ENCODE measurements at regions not wholly inside any gene's neighbourhood (a gene's known extent, or its start where the extent isn't known, plus 50 kb on each side); places are given as distances from the start of the nearest gene placed in this dataset.

DNA sequence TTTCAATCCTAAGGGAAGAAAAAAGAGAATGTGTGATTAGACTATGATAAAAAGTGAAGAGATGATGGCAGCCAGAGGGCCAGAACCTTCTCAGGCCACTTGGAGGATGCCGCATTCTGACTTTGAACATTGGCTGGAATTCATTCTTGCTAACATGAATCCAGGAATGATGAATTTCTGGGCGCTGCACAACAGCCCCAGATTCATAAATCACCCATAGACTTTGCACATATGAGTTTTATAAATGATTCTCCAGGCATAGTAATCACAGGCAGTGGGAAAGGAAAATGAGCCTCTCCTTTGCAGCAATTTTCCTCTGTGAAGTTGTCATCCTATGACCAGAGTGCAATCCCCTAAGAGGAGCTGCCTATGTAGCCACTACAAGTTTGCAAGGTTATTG is 555.4 kb downstream of the KCTD12 start:
- no peak overlapping the region for H3K27ac ChIP-seq
- no peak overlapping the region for H2AFZ ChIP-seq
- no peaks in the 10 kb centered on the region for H3K9me3 ChIP-seq (ENCODE audit: control insufficient read depth, low read length)
- H3K4me2 ChIP-seq (ENCODE audit: low read length): no peak overlapping the region
- no peak overlapping the region for H3K9ac ChIP-seq
- TF ChIP-seq, protein P1, sequence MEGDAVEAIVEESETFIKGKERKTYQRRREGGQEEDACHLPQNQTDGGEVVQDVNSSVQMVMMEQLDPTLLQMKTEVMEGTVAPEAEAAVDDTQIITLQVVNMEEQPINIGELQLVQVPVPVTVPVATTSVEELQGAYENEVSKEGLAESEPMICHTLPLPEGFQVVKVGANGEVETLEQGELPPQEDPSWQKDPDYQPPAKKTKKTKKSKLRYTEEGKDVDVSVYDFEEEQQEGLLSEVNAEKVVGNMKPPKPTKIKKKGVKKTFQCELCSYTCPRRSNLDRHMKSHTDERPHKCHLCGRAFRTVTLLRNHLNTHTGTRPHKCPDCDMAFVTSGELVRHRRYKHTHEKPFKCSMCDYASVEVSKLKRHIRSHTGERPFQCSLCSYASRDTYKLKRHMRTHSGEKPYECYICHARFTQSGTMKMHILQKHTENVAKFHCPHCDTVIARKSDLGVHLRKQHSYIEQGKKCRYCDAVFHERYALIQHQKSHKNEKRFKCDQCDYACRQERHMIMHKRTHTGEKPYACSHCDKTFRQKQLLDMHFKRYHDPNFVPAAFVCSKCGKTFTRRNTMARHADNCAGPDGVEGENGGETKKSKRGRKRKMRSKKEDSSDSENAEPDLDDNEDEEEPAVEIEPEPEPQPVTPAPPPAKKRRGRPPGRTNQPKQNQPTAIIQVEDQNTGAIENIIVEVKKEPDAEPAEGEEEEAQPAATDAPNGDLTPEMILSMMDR (IDR thresholded peaks at IDR 0.05): no peak
- H3K27me3 ChIP-seq (ENCODE audit: control insufficient read depth, insufficient read depth, low read length): no peaks in the 10 kb centered on the region
- H3K4me3 ChIP-seq (ENCODE audit: low read depth, low read length): no peak overlapping the region
- no peaks in the 10 kb centered on the region for H3K4me1 ChIP-seq
- no peaks in the 10 kb centered on the region for H3K79me2 ChIP-seq
- no peaks in the 10 kb centered on the region for H3K36me3 ChIP-seq (ENCODE audit: control insufficient read depth, insufficient read depth, low read length)

DNA sequence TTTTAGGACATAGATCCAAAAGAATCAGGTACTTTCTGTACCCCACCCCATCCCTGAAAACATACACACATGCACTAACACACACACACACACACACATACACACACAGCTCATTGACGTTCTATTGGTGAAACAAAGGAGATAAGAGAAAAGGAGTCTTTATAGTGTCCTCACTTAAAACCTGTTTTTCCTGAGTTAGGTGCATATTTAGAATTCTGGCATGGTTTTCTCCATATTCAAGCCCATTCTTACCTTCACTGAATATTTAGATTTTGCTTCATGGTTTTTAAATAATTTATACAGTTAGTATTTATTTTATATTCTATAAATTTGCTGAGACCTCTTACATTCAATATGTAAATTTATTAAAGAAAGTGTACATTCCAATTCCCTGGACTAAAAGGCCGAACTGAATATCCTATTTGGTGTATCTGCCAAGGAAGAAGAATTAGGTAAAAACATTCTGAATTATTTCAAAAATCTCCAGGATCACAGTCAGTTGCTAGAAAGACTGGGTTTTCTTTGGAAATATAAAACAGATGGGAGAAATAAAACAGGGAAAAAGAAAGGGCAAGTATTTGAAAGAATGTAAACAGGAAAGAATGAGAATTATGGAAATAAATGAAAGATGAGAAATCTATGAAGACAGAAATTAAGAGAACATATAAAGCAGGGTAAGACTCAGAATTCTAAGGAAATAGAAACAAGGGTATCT is 556.2 kb downstream of the KCTD12 start:
- H2AFZ ChIP-seq: no peak overlapping the region
- no peaks in the 10 kb centered on the region for H3K36me3 ChIP-seq (ENCODE audit: control insufficient read depth, insufficient read depth, low read length)
- H3K4me1 ChIP-seq: no peaks in the 10 kb centered on the region
- no peaks in the 10 kb centered on the region for H3K27me3 ChIP-seq (ENCODE audit: control insufficient read depth, insufficient read depth, low read length)
- H3K4me3 ChIP-seq (ENCODE audit: low read depth, low read length): no peak overlapping the region
- no peak overlapping the region for H3K4me2 ChIP-seq (ENCODE audit: low read length)
- no peak overlapping the region for H3K27ac ChIP-seq
- H3K9ac ChIP-seq: no peak overlapping the region
- no peaks in the 10 kb centered on the region for H3K9me3 ChIP-seq (ENCODE audit: control insufficient read depth, low read length)
- no peaks in the 10 kb centered on the region for H3K79me2 ChIP-seq
- TF ChIP-seq, protein P1 (IDR thresholded peaks at IDR 0.05): no peak

DNA sequence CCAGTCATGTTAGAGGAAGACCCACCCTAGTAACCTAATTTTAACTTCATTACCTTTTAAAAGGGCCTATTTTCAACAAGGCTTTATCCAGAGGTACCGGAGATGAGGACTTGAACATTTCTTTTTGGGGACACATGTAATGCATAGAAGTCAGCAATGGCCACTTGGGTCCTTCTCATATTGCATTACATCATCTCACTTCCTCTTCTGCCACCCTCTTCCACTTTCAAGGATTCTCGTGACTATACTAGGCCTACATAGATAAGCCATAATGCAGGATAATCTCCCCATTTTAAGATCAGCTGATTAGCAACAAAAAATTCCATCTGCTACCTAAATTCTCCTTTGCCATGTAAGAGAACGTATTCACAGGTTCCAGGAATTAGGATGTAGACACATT is 557.2 kb downstream of the KCTD12 start:
- Histone ChIP-seq H3K9ac (no peak overlapping the region), H2AFZ (no peak overlapping the region), H3K4me3 (ENCODE audit: low read depth, low read length) (no peak overlapping the region), H3K27ac (no peak overlapping the region), H3K79me2 (no peaks in the 10 kb centered on the region), H3K36me3 (ENCODE audit: control insufficient read depth, insufficient read depth, low read length) (no peaks in the 10 kb centered on the region), H3K4me2 (ENCODE audit: low read length) (no peak overlapping the region), H3K4me1 (no peaks in the 10 kb centered on the region), H3K9me3 (ENCODE audit: control insufficient read depth, low read length) (no peaks in the 10 kb centered on the region), H3K27me3 (ENCODE audit: control insufficient read depth, insufficient read depth, low read length) (no peaks in the 10 kb centered on the region)
- TF ChIP-seq, protein P1 (IDR thresholded peaks at IDR 0.05): no peak

DNA sequence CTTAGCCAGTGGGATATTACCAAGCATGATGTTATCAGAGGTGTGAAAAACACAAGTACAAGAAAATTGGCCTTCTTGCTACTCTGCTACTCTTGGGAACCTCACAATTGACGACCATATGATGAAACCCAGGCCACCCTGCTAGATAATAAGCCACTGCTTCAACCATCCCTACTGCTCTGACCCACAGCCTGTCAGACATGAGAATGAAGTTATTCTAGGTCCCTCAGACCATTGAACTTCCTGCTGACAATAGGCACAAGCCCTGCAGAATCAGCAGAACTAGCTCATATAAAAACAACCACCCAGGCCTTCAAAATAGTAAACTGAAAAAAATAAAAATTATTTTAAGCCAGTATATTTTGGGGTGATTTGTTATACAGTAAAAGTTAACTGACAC is 559.9 kb downstream of the KCTD12 start:
- Histone ChIP-seq H3K79me2 (no peaks in the 10 kb centered on the region), H3K9ac (no peak overlapping the region), H3K4me1 (no peaks in the 10 kb centered on the region), H3K4me3 (ENCODE audit: low read depth, low read length) (no peak overlapping the region), H3K9me3 (ENCODE audit: control insufficient read depth, low read length) (no peaks in the 10 kb centered on the region), H3K36me3 (ENCODE audit: control insufficient read depth, insufficient read depth, low read length) (no peaks in the 10 kb centered on the region), H3K4me2 (ENCODE audit: low read length) (no peak overlapping the region), H3K27ac (no peak overlapping the region), H2AFZ (no peak overlapping the region), H3K27me3 (ENCODE audit: control insufficient read depth, insufficient read depth, low read length) (no peaks in the 10 kb centered on the region)
- TF ChIP-seq, protein P1 (IDR thresholded peaks at IDR 0.05): no peak

DNA sequence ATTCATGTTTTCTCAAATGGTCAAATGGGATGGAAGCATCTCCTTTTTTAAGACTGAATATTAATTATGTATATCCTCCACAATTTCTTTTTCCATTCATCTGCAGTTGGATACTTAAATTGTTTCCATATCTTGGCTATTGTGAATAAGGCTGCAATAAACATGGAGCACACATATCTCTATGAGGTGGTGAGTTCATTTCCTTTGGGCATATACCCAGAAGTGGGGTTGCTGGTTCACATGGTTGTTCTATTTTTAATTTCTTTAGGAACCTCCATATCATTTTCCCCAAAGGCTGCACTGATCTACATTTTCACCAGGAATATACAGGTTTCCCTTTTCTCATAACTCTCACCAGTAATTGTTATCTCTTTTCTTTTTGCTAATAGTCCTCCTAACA is 566.3 kb downstream of the KCTD12 start:
- H3K27me3 ChIP-seq (ENCODE audit: control insufficient read depth, insufficient read depth, low read length): no peaks in the 10 kb centered on the region

More for the DNA sequence above, 566.3 kb downstream of the KCTD12 start:
- no peak overlapping the region for H3K27ac ChIP-seq
- TF ChIP-seq, protein P1 (IDR thresholded peaks at IDR 0.05): no peak
- H3K4me3 ChIP-seq (ENCODE audit: low read depth, low read length): no peak overlapping the region
- H3K4me2 ChIP-seq (ENCODE audit: low read length): no peak overlapping the region
- H3K9me3 ChIP-seq (ENCODE audit: control insufficient read depth, low read length): no peaks in the 10 kb centered on the region
- H3K9ac ChIP-seq: no peak overlapping the region
- no peaks in the 10 kb centered on the region for H3K36me3 ChIP-seq (ENCODE audit: control insufficient read depth, insufficient read depth, low read length)
- no peak overlapping the region for H2AFZ ChIP-seq
- no peaks in the 10 kb centered on the region for H3K79me2 ChIP-seq
- no peaks in the 10 kb centered on the region for H3K4me1 ChIP-seq

Data from parathyroid adenoma (tissue), 2 donors.